ENCODE measurements at regions not wholly inside any gene's neighbourhood (a gene's known extent, or its start where the extent isn't known, plus 50 kb on each side); places are given as distances from the start of the nearest gene placed in this dataset.
"Not testable (repeated sequence)": the region's sequence is repeated elsewhere in the genome, so short reads cannot be mapped to it uniquely, and the experiment has no call there.

DNA sequence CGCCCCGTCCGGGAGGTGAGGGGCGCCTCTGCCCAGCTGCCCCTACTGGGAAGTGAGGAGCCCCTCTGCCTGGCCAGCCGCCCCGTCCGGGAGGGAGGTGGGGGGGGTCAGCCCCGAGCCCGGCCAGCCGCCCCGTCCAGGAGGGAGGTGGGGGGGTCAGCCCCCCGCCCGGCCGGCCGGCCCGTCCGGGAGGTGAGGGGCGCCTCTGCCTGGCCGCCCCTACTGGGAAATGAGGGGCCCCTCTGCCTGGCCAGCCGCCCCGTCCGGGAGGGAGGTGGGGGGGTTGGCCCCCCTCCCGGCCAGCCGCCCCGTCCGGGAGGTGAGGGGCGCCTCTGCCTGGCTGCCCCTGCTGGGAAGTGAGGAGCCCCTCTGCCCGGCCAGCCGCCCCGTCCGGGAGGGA lies 57.2 kb upstream of the ZNF746 start:
- DNase-seq; H3K4me3 Mint-ChIP-seq; ATAC-seq; H3K9me3 ChIP-seq (ENCODE audit: control insufficient read depth, low read length, poor library complexity, severe bottlenecking); H3K27me3 Mint-ChIP-seq; H3K27ac Mint-ChIP-seq: not testable (repeated sequence)
- H3K36me3 Mint-ChIP-seq (ENCODE audit: low read depth), result peaks cover 16% of the 10 kb centered on the region
- H3K4me1 Mint-ChIP-seq, result peaks cover 12% of the 10 kb centered on the region

DNA sequence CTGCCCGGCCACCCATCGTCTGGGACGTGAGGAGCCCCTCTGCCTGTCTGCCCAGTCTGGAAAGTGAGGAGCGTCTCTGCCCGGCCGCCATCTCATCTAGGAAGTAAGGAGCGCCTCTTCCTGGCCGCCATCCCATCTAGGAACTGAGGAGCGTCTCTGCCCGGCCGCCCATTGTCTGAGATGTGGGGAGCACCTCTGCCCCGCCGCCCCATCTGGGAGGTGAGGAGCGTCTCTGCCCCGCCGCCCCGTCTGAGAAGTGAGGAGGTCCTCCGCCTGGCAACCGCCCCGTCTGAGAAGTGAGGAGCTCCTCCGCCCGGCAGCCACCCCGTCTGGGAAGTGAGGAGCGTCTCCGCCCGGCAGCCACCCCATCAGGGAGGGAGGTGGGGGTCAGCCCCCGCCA lies 56.4 kb upstream of the ZNF746 start:
- H3K36me3 Mint-ChIP-seq (ENCODE audit: low read depth), result peaks cover 16% of the 10 kb centered on the region
- not testable (repeated sequence) for ATAC-seq; DNase-seq; H3K27ac Mint-ChIP-seq; H3K4me1 Mint-ChIP-seq; H3K9me3 ChIP-seq (ENCODE audit: control insufficient read depth, low read length, poor library complexity, severe bottlenecking); H3K27me3 Mint-ChIP-seq; H3K4me3 Mint-ChIP-seq

DNA sequence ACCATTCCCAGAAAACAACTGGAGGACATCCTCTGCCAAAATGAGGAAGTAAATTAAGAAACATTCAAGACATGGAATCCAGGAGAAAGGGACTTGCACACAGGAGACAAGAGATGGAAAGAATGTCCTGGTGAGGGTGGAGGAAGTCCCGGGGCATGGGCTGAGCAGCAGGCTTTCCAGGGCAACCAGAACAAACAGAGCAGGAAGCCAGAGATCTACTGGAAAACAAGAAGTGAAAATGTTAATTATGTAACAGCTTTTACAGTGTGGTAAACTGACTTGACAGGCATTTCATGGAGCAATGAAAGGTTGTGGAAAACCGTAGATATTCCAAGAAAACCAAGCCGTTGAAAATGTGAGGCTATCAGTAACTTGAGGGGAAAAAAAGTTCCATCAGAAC lies 55.2 kb upstream of the ZNF746 start:
- Mint-ChIP-seq H3K27ac (no peak overlapping the region), H3K4me3 (no peak overlapping the region), H3K4me1 (peaks cover 4% of the 10 kb centered on the region), H3K27me3 (no peaks in the 10 kb centered on the region), H3K36me3 (ENCODE audit: low read depth) (peaks cover 18% of the 10 kb centered on the region)
- no peak for ATAC-seq
- no peaks in the 10 kb centered on the region for H3K9me3 ChIP-seq (ENCODE audit: control insufficient read depth, low read length, poor library complexity, severe bottlenecking)
- DNase-seq, result no peak

All from T-helper 17 cell (primary cell).